ENCODE measurements at regions not wholly inside any gene's neighbourhood (a gene's known extent, or its start where the extent isn't known, plus 50 kb on each side); places are given as distances from the start of the nearest gene placed in this dataset.

- no peak for ATAC-seq (ENCODE audit: insufficient read depth, low read depth)
- Histone ChIP-seq H3K9ac (ENCODE audit: low read depth, low read length) (no peak overlapping the region), H2AFZ (ENCODE audit: low read depth, low read length) (no peak overlapping the region), H3K4me3 (ENCODE audit: low read depth in 1 of 2, low read length in 2 of 2) (no peak overlapping the region), H4K20me1 (ENCODE audit: insufficient read depth, low read length) (no peaks in the 10 kb centered on the region), H3K9me3 (ENCODE audit: insufficient read depth, low read length, severe bottlenecking) (peaks cover 6% of the 10 kb centered on the region), H3K79me2 (ENCODE audit: insufficient read depth, low read length) (no peaks in the 10 kb centered on the region), H3K4me1 (ENCODE audit: insufficient read depth, low read length) (no peaks in the 10 kb centered on the region), H3K27me3 (ENCODE audit: insufficient read depth, low read length, poor library complexity) (no peaks in the 10 kb centered on the region), H3K27ac (ENCODE audit: low read length) (no peak overlapping the region), H3K36me3 (ENCODE audit: insufficient read depth, low read length) (no peaks in the 10 kb centered on the region), H3K4me2 (ENCODE audit: insufficient read depth, low read length) (no peak overlapping the region)
- TF ChIP-seq EZH2 (IDR thresholded peaks at IDR 0.05; ENCODE audit: borderline replicate concordance, low read depth, low read length, severe bottlenecking) (no peak), CTCF (IDR thresholded peaks at IDR 0.05; ENCODE audit: borderline replicate concordance, extremely low read depth, low read length, poor library complexity, severe bottlenecking) (no peak)
- no peak for DNase-seq
Measured at GRCh38 chr4:153969542-153969941, 180.7 kb upstream of the SFRP2 start.

GRCh38 chr4:153966641-153967040 lies 177.8 kb upstream of the SFRP2 start:
- Histone ChIP-seq H3K9me3 (ENCODE audit: insufficient read depth, low read length, severe bottlenecking) (no peaks in the 10 kb centered on the region), H2AFZ (ENCODE audit: low read depth, low read length) (no peak overlapping the region), H3K4me1 (ENCODE audit: insufficient read depth, low read length) (no peaks in the 10 kb centered on the region), H4K20me1 (ENCODE audit: insufficient read depth, low read length) (no peaks in the 10 kb centered on the region), H3K79me2 (ENCODE audit: insufficient read depth, low read length) (no peaks in the 10 kb centered on the region), H3K4me3 (ENCODE audit: low read depth in 1 of 2, low read length in 2 of 2) (no peak overlapping the region), H3K27me3 (ENCODE audit: insufficient read depth, low read length, poor library complexity) (no peaks in the 10 kb centered on the region), H3K36me3 (ENCODE audit: insufficient read depth, low read length) (no peaks in the 10 kb centered on the region), H3K9ac (ENCODE audit: low read depth, low read length) (no peak overlapping the region), H3K27ac (ENCODE audit: low read length) (no peak overlapping the region), H3K4me2 (ENCODE audit: insufficient read depth, low read length) (no peak overlapping the region)
- ATAC-seq (ENCODE audit: insufficient read depth, low read depth), result no peak
- TF ChIP-seq CTCF (IDR thresholded peaks at IDR 0.05; ENCODE audit: borderline replicate concordance, extremely low read depth, low read length, poor library complexity, severe bottlenecking), result no peak
- no peak for TF ChIP-seq EZH2 (IDR thresholded peaks at IDR 0.05; ENCODE audit: borderline replicate concordance, low read depth, low read length, severe bottlenecking)
- DNase-seq, result no peak

GRCh38 chr4:153963216-153963615 lies 174.3 kb upstream of the SFRP2 start:
- H3K27me3 ChIP-seq (ENCODE audit: insufficient read depth, low read length, poor library complexity), result no peaks in the 10 kb centered on the region
- DNase-seq (no peak), ATAC-seq (ENCODE audit: insufficient read depth, low read depth) (no peak)
- H3K4me1 ChIP-seq (ENCODE audit: insufficient read depth, low read length), result no peaks in the 10 kb centered on the region
- TF ChIP-seq CTCF (IDR thresholded peaks at IDR 0.05; ENCODE audit: borderline replicate concordance, extremely low read depth, low read length, poor library complexity, severe bottlenecking) (no peak), EZH2 (IDR thresholded peaks at IDR 0.05; ENCODE audit: borderline replicate concordance, low read depth, low read length, severe bottlenecking) (no peak)
- H4K20me1 ChIP-seq (ENCODE audit: insufficient read depth, low read length), result no peaks in the 10 kb centered on the region
- H2AFZ ChIP-seq (ENCODE audit: low read depth, low read length), result no peak overlapping the region
- H3K4me3 ChIP-seq (ENCODE audit: low read depth in 1 of 2, low read length in 2 of 2), result no peak overlapping the region
- no peak overlapping the region for H3K9ac ChIP-seq (ENCODE audit: low read depth, low read length)
- H3K27ac ChIP-seq (ENCODE audit: low read length), result no peak overlapping the region
- no peaks in the 10 kb centered on the region for H3K36me3 ChIP-seq (ENCODE audit: insufficient read depth, low read length)
- H3K79me2 ChIP-seq (ENCODE audit: insufficient read depth, low read length), result no peaks in the 10 kb centered on the region
- no peak overlapping the region for H3K4me2 ChIP-seq (ENCODE audit: insufficient read depth, low read length)
- H3K9me3 ChIP-seq (ENCODE audit: insufficient read depth, low read length, severe bottlenecking), result no peaks in the 10 kb centered on the region

All from DND-41 (cell line).